ENCODE measurements at regions not wholly inside any gene's neighbourhood (a gene's known extent, or its start where the extent isn't known, plus 50 kb on each side); places are given as distances from the start of the nearest gene placed in this dataset.

DNA sequence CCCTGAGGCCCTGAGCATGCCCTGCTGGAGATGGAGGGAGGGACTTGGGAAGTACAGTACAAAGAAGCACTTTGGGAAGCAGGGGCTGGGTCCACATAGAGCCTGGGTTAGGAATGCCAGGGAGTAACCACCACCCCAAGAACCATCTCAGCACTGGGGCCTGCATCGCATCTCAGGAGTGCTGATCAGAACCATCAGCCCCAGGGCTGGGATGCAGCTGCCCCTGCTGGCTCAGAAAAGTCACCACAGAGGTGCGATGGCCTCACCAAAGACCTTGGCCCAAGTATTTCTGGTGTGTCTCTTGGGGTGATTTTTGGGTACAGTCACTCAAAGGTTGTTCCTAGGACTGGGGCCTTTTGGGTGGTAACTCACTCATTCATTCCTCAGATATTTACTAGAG lies 236.8 kb upstream of the MVB12B start:
- DNase-seq (ENCODE audit: low read depth) = no peak

DNA sequence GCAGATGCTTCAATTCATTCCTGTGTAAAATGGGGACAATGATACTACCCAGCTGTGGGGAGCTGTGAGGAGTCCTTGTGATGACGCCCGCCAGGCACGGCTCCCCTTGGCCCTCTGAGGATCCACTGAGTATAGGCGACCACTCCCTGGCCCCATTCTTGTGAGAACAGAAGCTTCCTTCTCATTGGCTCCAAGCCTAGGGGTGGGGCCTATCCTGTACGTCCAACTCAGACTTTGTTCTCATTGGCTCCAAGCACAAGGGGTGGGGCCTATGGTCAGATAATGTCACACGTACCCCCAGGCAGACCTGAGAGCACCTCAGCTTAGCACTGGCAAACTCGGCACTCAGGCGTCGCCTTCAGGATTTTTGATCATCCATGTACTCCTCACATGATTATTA lies 232.9 kb upstream of the MVB12B start:
- no peak for DNase-seq (ENCODE audit: low read depth)

DNA sequence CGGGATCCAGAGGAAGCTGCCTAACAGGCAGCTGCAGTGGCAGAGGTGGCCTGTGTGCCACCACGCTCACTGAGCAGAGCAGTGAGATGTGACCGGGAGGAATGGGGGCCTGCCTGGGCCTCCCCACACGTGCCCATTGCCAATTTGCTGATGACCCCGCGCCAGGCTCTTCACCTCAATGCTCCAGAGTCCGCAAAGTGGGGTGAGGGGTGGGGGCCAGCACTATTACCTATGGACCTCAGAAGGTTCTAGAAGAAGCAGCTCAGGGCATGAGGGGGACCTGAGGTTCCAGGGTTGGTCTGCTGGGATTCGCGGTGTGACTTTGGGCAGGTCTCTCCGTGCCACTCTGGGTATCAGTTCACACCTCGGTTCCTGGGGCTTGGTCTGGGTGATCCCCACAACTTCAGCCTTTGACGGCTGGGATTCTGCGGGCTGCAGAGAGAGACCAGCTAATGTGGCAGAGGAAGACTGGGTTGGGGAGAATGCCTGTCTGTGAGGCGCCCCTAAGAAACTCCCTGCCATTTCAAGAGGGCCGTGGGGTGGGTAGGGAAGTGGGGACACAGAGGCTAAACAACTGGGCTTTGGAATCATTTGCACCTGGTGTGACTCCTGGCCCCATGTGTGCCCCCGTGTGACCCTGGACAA lies 231.0 kb upstream of the MVB12B start:
- DNase-seq (ENCODE audit: low read depth) = no peak

DNA sequence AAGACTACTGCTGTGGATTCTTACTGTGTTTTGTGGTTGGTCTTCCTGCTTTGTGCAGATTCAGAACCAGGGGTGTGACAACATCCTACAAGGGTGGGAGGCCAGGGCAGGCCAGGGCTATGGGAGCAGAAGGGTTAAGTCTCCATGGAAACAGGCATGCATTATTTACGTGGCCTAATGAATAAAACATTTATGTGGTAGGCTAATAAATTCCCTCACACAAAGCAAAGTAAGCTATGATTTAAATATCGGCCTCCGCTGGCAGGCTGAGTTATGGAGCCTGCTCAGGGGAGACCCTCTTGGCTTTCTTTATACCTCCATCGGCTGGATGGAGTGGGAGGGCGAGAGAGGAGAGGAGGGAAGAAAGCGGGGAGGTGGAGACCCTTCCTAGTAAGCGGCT lies 230.3 kb upstream of the MVB12B start:
- DNase-seq (ENCODE audit: low read depth) = no peak

DNA sequence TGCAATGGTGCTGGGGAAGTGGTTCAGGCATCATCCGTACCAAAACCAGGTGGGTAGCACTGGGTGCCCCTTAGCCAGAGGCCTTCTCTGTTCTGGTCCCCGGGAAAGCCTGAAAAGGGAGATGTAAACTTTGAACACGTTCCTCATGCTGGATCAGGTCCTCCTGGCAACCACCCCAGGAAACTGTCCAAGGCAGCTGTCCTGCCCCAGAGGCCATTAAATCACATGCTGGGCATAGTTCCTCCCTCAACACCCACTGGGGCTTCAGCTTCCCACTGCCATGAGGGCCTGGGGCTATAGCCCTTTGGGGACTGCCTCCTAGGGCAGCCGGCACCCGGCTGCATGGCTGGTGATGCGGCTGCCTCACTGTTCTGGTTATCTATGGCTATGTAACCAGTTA lies 228.9 kb upstream of the MVB12B start:
- DNase-seq (ENCODE audit: low read depth) = no peak

DNA sequence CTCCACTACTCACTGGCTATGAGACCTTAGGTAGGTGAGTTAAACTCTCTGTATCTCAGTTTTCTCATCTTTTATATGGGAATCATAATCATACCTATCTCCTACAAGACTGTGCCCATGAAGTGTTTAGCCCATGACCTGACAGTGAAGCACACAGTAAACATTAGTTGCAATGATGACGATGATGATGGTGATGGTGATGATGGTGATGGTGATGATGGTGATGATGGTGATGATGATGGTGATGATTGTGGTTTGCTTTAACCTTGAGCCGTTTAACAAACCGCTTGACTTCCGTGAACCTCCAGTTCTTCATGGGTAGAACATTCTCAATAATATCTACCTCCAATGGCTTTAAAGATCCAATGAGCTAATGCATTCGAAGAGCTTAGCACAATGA lies 220.2 kb upstream of the MVB12B start:
- DNase-seq (ENCODE audit: low read depth) = no peak

DNA sequence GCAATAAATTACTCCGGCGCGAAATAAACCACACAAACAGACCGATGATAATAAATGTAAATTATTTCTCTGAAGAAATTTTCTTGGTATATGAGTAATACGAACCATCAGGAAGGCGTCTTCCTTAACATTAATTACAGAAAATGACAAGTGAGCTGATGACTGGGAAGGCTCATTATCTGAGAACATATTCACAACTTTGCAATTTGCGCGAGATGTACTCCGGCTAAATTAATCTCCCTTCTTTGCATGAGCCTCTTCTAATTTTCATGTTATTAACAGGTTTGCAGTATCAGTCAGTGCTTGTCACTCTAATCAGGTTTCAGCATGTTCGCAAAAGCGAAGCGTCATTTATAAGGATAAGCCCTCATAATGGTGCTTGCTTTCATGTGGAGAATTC lies 218.9 kb upstream of the MVB12B start:
- DNase-seq (ENCODE audit: low read depth) = no peak

DNA sequence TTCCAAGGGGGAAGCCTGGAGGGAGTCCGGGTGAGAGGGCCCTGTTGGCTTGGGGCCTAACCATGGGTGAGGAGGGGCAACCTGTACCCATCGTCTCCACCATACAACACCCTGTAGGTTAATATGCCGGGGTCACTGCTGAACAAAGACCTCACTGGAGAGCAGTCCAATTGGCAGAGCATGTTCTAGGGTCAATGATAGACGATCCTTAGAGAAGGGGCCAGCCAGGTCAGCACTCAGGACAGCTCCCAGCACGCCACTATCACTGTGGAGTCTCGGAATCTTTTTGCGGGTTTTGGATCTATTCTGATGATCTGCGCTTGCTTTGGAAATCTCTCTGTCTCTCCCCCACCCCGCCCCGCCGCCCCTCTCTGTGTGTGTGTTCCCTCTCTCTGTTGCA lies 218.4 kb upstream of the MVB12B start:
- no peak for DNase-seq (ENCODE audit: low read depth)

DNA sequence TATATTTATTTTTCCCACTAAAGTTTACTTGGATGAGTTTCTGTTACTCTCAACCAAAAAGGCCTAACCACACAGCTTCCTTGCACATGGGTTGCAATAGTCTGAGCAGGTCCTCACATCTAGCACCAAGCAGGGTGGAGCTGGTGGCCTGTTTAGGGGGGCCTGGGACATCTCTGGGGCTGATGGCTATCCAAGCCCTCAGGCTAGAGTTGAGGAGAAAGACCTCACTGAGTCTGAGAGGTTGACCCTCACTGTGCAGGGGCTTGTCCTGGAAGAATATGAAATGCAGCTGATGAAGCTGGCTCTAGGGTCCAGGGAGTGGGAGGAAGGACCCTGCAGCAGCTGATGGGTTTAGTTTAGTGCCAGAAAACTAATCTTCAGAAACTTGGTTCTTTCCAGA lies 217.1 kb upstream of the MVB12B start:
- no peak for DNase-seq (ENCODE audit: low read depth)

DNA sequence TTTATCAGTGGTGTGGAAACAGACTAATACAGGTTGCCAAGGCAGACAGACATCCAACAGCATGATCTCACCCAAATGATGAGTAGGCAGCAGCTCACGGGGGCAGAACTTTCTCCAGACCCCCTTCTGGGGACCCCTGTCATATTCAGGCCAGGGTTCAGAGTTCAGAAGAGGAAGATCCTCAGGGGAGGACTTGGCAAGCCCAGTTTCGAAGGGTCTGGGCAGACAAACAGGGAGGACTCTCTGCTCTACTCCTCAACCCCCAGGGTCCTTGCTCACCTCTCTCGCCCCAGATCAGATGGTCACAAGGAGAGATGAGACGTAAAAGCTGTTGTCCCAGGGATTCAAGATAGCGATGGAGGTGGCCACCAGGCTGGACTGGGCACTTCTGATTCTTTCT lies 215.1 kb upstream of the MVB12B start:
- DNase-seq (ENCODE audit: low read depth) = no peak

DNA sequence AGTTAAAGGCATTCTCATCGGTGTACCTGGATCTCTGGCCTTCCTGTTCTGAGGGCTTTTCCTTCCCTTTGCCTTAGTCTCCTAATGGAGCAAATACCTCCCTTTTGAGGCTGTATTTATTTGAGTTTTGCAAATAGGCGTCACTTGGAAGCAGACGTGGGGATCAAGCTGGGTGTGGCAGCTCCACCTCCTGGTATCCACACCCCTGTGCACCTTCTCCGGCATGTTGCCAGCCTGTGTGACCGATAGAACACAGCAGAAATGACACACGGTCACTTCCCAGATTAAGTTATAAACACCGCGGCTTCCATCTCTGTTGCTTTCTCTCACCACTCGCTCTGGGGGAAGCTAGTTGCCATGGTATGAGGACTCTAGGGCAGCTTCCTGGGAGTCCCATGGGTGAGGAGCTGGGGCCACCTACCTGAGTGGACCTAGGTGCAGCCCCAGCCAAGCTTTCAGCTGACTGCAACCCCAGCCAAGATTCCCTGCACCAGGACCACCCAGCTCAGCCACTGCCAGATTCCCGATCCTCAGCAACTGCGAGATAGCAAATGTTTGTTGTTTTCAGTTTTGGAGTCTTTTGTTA lies 214.4 kb upstream of the MVB12B start:
- DNase-seq (ENCODE audit: low read depth) = no peak

DNA sequence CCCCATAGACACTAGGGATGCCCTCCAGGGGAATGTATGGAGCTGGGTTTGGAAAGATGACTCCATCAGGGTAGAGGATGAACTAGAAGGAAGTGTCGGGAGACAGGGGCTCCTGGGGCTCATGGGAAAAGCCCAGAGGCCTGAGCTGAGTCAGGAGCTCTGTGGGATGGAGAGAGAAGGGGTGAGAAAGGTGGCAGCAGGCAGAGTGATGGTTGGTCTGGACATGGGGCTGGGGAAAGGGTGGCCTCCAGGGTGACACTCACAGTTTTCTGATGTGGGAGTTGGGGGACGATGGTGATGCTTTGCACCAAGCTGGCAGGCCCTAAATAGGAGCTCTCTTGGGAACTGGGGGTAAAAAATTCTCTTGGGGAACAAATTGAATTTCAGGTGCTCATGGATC lies 213.5 kb upstream of the MVB12B start:
- no peak for DNase-seq (ENCODE audit: low read depth)

DNA sequence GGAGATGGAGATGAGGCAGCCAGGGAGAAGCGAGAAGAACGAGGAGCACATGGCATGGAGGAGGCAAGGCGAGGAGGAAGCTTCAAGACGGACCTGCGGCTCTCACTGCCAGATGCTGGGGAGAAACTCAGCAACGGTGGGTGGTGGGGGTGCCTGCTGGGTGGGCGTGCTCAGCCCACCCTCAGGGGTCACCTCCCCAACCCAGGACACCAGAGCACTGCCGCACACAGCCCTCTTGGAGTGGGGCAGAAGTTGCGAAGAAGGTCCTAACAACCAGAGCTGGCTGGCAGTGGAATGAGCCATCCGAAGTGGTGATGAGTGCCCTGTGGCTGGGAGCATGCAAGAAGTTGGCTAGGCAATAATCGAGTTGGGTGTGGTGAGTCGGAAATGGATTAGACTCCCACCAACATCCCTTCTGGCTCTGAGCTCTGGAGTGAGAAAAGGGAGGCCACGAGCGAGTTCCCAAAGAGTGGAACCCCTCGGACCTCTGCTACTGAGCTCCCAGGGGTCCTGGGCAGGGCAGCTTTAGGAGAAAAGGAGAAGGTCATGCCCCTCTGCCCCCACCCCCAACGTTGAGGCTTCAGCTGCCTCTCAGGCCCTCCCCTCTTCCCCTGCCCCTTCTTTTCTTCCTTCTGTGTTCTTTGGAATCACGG lies 212.7 kb upstream of the MVB12B start:
- no peak for DNase-seq (ENCODE audit: low read depth)

DNA sequence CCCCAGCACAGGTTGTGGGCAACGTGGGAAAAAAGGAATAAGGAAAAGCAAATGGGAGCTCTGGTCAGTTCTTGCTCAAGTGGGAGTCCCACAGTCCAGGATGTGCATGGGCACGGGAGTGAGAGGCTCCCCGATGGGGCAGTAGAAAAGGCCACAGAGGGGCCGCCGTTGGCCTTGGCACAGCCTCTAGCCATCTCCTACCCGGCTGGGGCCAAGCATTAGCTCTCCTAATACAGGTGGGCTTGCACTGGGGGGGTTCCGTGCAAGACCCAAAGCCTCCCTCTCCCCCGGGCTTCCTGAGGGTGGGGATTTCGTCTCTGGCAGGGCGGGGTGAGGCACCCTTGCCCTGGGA lies 212.2 kb upstream of the MVB12B start:
- no peak for DNase-seq (ENCODE audit: low read depth)

DNA sequence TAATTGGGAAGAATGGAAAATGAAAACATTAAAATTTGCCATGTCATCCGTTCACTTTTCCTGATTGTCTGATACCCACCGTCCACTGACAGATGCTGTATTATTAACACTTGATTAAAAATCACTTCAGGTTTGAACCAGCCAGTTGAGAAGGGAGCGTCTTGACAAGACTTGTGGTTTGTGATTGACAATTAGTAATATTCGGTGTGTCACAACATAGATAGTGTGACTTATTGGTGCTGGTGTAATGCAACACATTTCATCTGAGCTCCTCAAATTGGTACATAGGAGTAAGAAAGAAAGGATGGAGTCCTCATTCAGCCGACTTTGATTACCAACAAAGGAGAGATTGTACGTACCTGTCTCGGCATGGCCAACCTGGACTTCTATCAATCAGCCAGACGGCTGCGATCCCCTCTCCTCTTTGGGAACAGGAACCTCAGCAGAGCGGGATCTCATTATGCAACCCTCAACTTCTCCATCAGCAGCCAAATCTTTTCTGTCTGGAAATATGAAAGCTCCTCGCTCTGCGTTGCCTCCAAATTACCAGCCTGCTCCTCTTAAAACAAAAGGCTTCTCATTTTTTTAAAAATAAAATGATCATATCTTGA lies 211.7 kb upstream of the MVB12B start:
- no peak for DNase-seq (ENCODE audit: low read depth)

DNA sequence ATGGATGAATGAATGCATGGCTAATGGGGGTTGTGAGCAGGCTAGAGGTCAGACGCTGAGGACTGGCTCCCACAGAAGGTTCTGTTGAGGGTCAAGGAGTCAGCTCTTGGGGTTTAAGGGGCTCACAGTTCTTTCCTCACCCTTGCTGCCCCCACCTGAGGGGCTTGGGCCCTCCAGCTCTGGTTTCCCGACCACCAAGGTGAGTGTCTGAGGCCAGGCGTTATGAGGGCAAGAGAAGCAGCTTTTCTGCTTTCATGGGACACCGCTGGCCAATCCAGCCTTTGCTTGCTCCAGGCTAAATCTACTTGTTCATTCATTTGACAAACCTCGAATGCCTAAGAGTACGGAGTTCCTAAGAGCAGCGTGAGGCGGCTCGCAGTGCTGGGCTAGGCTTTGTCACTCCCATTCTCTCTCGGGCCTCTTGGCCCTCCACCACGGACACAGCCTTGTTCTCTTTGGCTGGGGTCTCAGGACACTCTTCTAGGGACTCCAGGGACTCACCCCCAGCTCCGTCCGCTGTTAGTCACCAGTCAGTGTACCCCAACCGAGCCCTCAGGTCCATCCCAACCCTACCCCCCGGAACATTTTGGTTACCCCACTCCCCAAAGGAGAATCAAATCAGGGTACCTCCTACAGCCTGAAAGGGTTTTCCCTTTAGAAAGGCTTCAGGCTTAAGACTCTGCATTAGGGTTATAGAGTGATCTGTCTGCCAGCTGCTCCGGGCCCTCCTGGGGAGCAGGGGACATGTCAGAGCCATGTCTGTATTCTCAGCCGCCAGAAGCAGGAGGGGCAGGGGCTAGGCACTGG lies 210.1 kb upstream of the MVB12B start:
- DNase-seq (ENCODE audit: low read depth) = no peak

DNA sequence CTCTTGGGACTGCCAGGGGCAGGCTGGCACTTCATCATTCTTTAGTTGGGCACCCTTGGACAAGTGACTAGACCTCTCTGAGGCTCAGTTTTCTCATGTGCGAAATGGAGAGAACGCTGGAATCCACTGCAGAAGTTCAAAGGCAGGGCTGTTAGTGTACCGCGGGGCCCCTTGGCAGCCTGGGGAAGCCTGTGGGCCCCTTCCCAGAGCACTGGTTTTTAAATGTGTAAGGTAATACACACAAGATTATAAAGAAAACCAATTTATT lies 209.5 kb upstream of the MVB12B start:
- DNase-seq (ENCODE audit: low read depth) = no peak

DNA sequence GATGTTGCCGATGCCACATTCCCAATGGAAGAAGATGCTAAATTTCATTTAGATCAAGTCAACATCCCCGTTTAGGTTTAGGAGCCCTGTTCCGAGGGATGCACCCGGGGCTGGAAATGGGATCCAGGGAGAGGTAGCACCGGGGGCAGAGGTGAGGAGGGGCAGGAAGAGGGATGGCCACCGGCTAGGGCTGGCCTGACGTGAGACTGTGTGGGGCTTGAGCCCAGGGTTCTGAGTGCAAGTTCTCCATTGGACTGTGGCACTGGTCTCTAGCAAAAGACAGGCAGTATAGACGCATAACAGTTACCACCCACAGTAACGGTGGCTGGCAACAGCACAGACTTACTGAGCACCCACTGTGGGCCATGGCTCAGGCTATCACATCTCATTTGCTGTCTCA lies 209.0 kb upstream of the MVB12B start:
- DNase-seq (ENCODE audit: low read depth) = no peak

DNA sequence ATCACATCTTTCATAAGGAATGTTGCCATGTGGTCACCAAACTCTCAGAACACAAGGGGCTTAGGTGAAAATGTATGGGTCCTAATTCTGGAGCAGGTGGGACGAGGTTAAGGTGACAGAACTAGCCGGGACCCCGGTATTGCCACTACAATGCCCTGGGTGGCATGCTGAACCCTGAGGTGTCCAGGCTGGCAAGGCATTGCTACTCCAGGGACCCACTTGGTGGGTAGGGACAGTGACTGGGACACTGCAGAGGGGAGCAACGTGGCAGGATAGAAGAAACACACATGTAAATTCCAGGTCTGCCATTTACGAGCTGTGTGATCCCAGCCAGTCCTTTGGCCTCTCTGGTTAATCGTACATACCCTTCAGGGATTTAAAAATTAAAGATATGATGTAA lies 206.9 kb upstream of the MVB12B start:
- no peak for DNase-seq (ENCODE audit: low read depth)

DNA sequence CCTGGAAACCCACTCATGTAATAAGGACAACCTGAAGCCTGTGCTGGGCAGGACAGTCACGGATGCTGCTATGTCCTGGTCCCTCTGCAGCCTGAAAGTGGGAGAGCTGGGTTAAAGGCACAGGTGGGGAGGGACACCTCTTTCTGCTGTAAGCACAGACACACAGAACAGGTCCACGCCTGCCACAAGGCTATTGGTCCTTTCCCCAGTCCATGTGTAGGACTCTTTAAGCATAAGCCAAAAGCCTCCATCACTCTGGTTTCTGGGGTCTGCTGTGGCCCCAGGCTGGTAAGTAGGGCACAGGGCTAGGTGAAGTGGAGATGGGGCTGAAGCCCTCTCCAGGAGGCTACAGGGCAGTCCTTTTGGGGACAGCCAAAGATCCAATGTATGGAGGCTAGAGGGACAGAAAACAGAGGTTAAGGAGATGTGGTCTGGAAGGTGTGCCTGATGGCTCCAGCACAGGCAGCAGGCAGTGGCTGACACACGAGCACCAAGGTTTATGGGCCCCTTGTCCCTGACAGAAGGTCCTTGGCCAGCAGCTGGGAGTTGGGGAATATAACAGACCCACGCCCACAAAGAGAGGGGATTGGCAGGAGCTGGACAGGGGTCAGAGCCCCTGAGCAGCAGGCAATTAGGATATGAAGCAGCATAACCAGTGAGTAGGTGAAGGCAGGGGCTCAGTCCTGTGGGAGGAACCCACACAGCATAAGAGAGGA lies 203.6 kb upstream of the MVB12B start:
- no peak for DNase-seq (ENCODE audit: low read depth)

DNA sequence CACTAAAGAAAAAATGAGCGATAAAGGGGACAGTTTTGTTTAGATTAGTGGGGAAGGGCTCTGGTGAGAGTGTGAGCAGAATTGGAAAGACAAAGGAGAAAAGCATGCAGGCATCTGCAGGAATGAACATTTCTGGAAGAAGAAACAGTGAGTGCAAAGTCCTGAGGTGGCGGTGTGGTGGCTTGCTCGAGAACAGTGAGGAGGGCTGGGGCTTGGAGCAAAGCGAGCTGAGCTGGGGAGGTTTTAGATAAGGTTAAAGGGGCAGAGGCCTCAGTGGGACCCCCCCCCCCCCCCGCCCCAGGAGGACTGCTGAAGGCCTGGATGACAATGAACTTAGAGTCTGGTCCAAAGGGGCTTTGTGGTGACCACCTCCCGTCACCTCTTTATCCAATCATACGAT lies 202.7 kb upstream of the MVB12B start:
- DNase-seq (ENCODE audit: low read depth) = no peak

DNA sequence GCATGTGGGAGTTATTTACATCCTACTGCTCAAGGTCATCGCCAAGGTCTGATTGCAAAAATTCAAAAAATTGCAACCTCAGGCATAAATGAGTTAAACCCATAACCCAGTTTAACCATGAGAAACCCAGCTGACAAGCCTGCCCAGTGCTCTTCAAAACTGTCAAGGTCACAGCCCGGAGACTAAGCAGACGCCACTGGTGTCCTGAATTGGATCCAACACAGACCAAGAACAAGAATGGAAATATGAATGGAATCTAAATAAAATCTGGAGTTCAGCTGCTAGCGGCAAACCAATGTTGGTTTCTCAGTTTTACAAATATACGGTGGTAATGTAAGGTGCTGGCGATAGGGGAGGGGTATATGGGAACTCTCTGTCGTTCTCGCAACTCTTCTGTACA lies 201.5 kb upstream of the MVB12B start:
- DNase-seq (ENCODE audit: low read depth) = no peak
